ENCODE measurements at regions not wholly inside any gene's neighbourhood (a gene's known extent, or its start where the extent isn't known, plus 50 kb on each side); places are given as distances from the start of the nearest gene placed in this dataset.

DNA sequence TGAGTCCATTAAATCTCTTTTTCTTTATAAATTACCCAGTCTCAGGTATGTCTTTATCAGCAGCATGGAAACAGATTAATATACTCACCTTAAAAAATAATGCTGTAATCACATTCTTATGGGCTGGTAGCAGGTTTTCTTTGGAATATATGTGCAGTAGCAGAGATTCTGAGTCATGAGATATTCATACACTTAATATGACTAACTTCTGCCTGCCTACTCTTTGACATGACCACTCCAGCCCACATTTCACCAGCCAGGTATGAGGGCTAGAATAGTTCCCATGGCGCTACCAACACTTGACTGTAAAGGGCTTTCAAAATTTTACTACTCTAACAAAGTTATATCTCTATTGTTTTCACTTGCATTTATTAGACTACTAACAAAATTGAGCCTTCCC, 74.1 kb upstream of the GHR start:
- no peak overlapping the region for H3K4me3 ChIP-seq (ENCODE audit: low read length)
- H3K4me2 ChIP-seq (ENCODE audit: low read length), result no peak overlapping the region
- H3K27me3 ChIP-seq (ENCODE audit: low read length), result no peaks in the 10 kb centered on the region
- DNase-seq (peak; percentile 61), ATAC-seq (peak; percentile 57)
- TF ChIP-seq EZH2 (IDR thresholded peaks at IDR 0.05; ENCODE audit: low read length, unreplicated experiment) (no peak), EZH2phosphoT487 (IDR thresholded peaks at IDR 0.05; ENCODE audit: borderline replicate concordance, low read length) (no peak)
- TF ChIP-seq, protein P1, sequence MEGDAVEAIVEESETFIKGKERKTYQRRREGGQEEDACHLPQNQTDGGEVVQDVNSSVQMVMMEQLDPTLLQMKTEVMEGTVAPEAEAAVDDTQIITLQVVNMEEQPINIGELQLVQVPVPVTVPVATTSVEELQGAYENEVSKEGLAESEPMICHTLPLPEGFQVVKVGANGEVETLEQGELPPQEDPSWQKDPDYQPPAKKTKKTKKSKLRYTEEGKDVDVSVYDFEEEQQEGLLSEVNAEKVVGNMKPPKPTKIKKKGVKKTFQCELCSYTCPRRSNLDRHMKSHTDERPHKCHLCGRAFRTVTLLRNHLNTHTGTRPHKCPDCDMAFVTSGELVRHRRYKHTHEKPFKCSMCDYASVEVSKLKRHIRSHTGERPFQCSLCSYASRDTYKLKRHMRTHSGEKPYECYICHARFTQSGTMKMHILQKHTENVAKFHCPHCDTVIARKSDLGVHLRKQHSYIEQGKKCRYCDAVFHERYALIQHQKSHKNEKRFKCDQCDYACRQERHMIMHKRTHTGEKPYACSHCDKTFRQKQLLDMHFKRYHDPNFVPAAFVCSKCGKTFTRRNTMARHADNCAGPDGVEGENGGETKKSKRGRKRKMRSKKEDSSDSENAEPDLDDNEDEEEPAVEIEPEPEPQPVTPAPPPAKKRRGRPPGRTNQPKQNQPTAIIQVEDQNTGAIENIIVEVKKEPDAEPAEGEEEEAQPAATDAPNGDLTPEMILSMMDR (conservative IDR thresholded peaks at IDR 0.05; ENCODE audit: low read depth, low read length), result no peak
- no peak overlapping the region for H3K27ac ChIP-seq (ENCODE audit: low read length)
- H3K4me1 ChIP-seq (ENCODE audit: insufficient read depth, low read length), result no peaks in the 10 kb centered on the region
- no peak overlapping the region for H3K9ac ChIP-seq (ENCODE audit: low read length)
- no TSS peak for BruUV-seq (replicated peaks)
- H3K79me2 ChIP-seq (ENCODE audit: low read length), result no peaks in the 10 kb centered on the region
- intact Hi-C loops (cut with micrococcal nuclease), result no loop called here
- no peaks in the 10 kb centered on the region for H3K36me3 ChIP-seq (ENCODE audit: low read depth, low read length)
- H3F3A ChIP-seq (ENCODE audit: low read length, unreplicated experiment), result no peaks in the 10 kb centered on the region
- no peak overlapping the region for H2AFZ ChIP-seq (ENCODE audit: low read length)
- no peaks in the 10 kb centered on the region for H3K9me2 ChIP-seq (replicated peaks; ENCODE audit: low read length)
- H4K20me1 ChIP-seq (ENCODE audit: low read length), result no peaks in the 10 kb centered on the region
- CTCF ChIA-PET, result no interaction called here
- POLR2A ChIA-PET (ENCODE audit: unreplicated experiment), result no interaction called here
- no peaks in the 10 kb centered on the region for H3K9me3 ChIP-seq (ENCODE audit: low read length)

DNA sequence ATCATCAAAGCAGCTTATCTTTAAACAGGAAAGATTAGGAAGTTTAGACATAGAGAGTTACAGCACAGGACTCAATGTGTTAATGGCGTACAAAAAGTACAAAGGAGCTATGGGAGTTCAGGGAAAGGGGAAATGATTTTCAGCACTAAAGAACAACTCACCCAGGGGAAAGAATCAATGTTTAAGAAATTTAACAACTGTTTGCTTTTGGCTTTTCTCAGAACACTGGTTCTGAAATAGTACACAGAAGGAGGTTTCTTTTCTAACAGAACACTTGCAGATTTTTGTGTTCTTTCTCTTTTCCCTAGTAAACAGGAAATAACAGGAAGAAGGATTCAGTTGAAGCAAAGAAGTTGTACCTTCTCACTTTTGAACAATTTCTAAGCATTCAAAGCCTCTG, 71.3 kb upstream of the GHR start:
- no TSS peak for BruUV-seq (replicated peaks)
- no peaks in the 10 kb centered on the region for H4K20me1 ChIP-seq (ENCODE audit: low read length)

DNA sequence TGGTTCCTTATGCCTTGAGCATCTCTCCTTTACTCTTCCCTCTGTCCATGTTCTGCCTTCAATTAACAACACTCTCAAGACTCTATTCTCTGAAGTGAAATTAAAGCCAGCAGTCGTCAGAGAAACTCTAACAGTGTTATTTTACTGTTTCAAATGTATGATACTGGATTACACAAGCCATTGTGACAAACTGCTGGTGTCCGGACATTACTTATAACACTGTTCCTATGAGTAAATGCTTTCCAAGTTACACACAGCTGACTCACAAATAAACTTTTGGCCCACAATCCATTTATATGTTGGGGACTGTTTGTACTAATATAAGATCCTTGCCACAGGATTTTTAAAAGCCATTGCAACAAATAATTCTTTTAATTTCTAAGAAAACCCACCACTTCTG, 63.2 kb upstream of the GHR start:
- Histone ChIP-seq H3K4me3 (ENCODE audit: low read length) (peak overlapping the region; percentile 4; the same call in 1 of the 2 replicates), H3K27me3 (ENCODE audit: low read length) (no peaks in the 10 kb centered on the region), H3K9ac (ENCODE audit: low read length) (peak overlapping the region; percentile 49; the same call in 1 of the 2 replicates), H3K9me2 (replicated peaks; ENCODE audit: low read length) (no peaks in the 10 kb centered on the region), H4K20me1 (ENCODE audit: low read length) (no peaks in the 10 kb centered on the region), H3K4me1 (ENCODE audit: insufficient read depth, low read length) (peaks cover 26% of the 10 kb centered on the region), H3K79me2 (ENCODE audit: low read length) (no peaks in the 10 kb centered on the region), H3K9me3 (ENCODE audit: low read length) (no peaks in the 10 kb centered on the region), H3K36me3 (ENCODE audit: low read depth, low read length) (no peaks in the 10 kb centered on the region), H3F3A (ENCODE audit: low read length, unreplicated experiment) (peaks cover 7% of the 10 kb centered on the region), H2AFZ (ENCODE audit: low read length) (peak overlapping the region; percentile 8; the same call in 1 of the 2 replicates), H3K27ac (ENCODE audit: low read length) (peak overlapping the region; percentile 86), H3K4me2 (ENCODE audit: low read length) (peak overlapping the region; percentile 50)
- DNase-seq (peak; percentile 95), ATAC-seq (peak; percentile 93)
- CTCF ChIA-PET, result no interaction called here
- BruUV-seq (replicated peaks), result no TSS peak
- intact Hi-C loops (cut with micrococcal nuclease), result loop anchor here (1.0 to 10.0 kb wide), 5 partner anchors 59 to 222 kb away; no protein-coding TSS in a partner anchor
- POLR2A ChIA-PET (ENCODE audit: unreplicated experiment), result no interaction called here
- TF ChIP-seq EZH2 (IDR thresholded peaks at IDR 0.05; ENCODE audit: low read length, unreplicated experiment), result no peak
- no peak for TF ChIP-seq EZH2phosphoT487 (IDR thresholded peaks at IDR 0.05; ENCODE audit: borderline replicate concordance, low read length)
- TF ChIP-seq, protein P1 (conservative IDR thresholded peaks at IDR 0.05; ENCODE audit: low read depth, low read length), result no peak

More for the DNA sequence above, 71.3 kb upstream of the GHR start:
- H3K36me3 ChIP-seq (ENCODE audit: low read depth, low read length), result no peaks in the 10 kb centered on the region
- H3K9me3 ChIP-seq (ENCODE audit: low read length), result no peaks in the 10 kb centered on the region
- no peak overlapping the region for H3K4me2 ChIP-seq (ENCODE audit: low read length)
- H3K4me1 ChIP-seq (ENCODE audit: insufficient read depth, low read length), result no peaks in the 10 kb centered on the region
- H3K9me2 ChIP-seq (replicated peaks; ENCODE audit: low read length), result no peaks in the 10 kb centered on the region
- TF ChIP-seq, protein P1 (conservative IDR thresholded peaks at IDR 0.05; ENCODE audit: low read depth, low read length), result no peak
- no peak for TF ChIP-seq EZH2phosphoT487 (IDR thresholded peaks at IDR 0.05; ENCODE audit: borderline replicate concordance, low read length)
- TF ChIP-seq EZH2 (IDR thresholded peaks at IDR 0.05; ENCODE audit: low read length, unreplicated experiment), result no peak
- no peak overlapping the region for H3K9ac ChIP-seq (ENCODE audit: low read length)
- no peak overlapping the region for H2AFZ ChIP-seq (ENCODE audit: low read length)
- intact Hi-C loops (cut with micrococcal nuclease), result no loop called here
- ChIA-PET CTCF (no interaction called here), POLR2A (ENCODE audit: unreplicated experiment) (no interaction called here)
- no peak overlapping the region for H3K4me3 ChIP-seq (ENCODE audit: low read length)
- H3K79me2 ChIP-seq (ENCODE audit: low read length), result no peaks in the 10 kb centered on the region
- no peak overlapping the region for H3K27ac ChIP-seq (ENCODE audit: low read length)
- ATAC-seq (no peak), DNase-seq (no peak)
- H3K27me3 ChIP-seq (ENCODE audit: low read length), result no peaks in the 10 kb centered on the region
- H3F3A ChIP-seq (ENCODE audit: low read length, unreplicated experiment), result no peaks in the 10 kb centered on the region
